ENCODE measurements at regions not wholly inside any gene's neighbourhood (a gene's known extent, or its start where the extent isn't known, plus 50 kb on each side); places are given as distances from the start of the nearest gene placed in this dataset.
"Not testable (repeated sequence)": the region's sequence is repeated elsewhere in the genome, so short reads cannot be mapped to it uniquely, and the experiment has no call there.

DNA sequence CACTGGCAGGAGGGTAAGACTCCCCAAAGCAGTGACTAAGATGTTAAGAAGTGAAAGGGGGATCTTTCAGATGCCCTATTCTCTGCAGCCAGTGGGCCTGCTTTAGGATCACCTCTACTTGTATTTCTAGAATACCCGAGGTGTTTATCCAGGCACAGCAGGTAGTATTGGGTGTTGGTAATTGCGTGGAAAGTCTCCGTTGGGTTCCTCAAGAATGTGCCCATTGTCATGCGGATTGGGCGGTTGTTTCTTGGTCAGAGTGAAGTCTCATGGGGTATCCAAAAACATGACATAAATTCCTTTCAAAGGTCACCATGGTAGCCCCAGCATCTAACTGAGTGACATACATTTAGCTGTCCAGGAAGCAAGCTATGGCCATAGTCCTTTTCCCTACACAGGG lies 308.8 kb downstream of the RPIA start:
- no peak for DNase-seq (ENCODE audit: low spot score)

GRCh38 chr2:89004238-89004637 lies 312.8 kb downstream of the RPIA start:
- DNase-seq (ENCODE audit: low spot score), result not testable (repeated sequence)

GRCh38 chr2:89020566-89020965 lies 329.1 kb downstream of the RPIA start:
- not testable (repeated sequence) for DNase-seq (ENCODE audit: low spot score)

GRCh38 chr2:89026296-89026695 lies 334.8 kb downstream of the RPIA start:
- not testable (repeated sequence) for DNase-seq (ENCODE audit: low spot score)

DNA sequence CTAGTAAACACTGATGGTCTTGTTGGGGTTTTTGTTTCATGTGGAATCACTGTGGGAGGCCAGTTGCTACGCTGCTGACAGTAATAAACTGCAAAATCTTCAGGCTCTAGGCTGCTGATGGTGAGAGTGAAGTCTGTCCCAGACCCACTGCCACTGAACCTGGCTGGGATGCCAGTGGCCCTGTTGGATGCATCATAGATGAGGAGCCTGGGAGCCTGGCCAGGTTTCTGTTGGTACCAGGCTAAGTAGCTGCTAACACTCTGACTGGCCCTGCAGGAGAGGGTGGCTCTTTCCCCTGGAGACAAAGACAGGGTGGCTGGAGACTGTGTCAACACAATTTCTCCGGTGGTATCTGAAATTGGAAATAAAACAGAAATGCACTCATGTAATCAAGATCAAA lies 335.6 kb downstream of the RPIA start:
- DNase-seq (ENCODE audit: low spot score), result not testable (repeated sequence)

- DNase-seq (ENCODE audit: low spot score), result not testable (repeated sequence)
These were observed 336.1 kb downstream of the RPIA start for GRCh38 chr2:89027536-89027935.

GRCh38 chr2:89029257-89029656 lies 337.8 kb downstream of the RPIA start:
- DNase-seq (ENCODE audit: low spot score), result not testable (repeated sequence)

GRCh38 chr2:89048138-89049066 lies 356.9 kb downstream of the RPIA start:
- peak; percentile 28 for DNase-seq (ENCODE audit: low spot score)

DNA sequence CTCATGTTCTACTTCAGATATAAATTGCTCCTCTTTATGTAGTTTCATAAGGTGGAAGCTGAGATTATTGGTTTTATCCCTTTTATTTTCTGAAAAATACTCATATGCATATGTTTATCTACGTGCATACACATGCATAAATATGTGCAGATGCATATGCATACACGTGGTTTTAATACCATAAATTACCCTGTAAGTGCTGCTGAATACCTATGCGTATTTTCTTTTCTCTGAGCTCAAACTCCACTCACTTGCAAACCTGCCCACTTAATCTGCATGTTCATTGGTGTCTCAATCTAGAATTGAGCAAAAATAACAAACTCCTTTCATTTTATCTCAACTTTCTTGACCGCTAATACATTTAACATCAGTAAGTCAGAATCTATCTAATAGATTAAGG lies 367.1 kb downstream of the RPIA start:
- DNase-seq (ENCODE audit: low spot score), result not testable (repeated sequence)

DNA sequence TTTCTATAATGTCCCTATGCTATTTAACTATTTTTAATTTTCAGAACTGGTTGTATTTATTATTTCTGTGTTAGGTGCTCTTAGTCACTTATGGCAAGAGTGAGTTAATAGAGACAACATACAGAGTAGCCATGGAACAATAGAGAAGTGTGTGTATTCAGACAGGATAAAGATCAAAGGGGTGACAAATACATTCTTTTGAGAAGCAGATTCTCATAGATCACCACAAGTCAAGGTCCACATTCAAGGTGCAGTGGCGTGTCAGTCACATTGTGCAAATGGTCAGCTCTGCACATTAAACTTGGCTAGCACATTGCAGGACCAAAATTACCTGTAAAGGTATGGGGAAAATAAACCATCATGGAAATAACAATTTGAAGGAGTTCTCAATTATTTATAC lies 369.7 kb downstream of the RPIA start:
- DNase-seq (ENCODE audit: low spot score), result not testable (repeated sequence)

GRCh38 chr2:89076771-89077170 lies 385.3 kb downstream of the RPIA start:
- DNase-seq (ENCODE audit: low spot score), result not testable (repeated sequence)

- DNase-seq (ENCODE audit: low spot score), result not testable (repeated sequence)
These were observed 401.4 kb downstream of the RPIA start for GRCh38 chr2:89092911-89093310.

GRCh38 chr2:89095060-89095459 lies 403.6 kb downstream of the RPIA start:
- not testable (repeated sequence) for DNase-seq (ENCODE audit: low spot score)

DNA sequence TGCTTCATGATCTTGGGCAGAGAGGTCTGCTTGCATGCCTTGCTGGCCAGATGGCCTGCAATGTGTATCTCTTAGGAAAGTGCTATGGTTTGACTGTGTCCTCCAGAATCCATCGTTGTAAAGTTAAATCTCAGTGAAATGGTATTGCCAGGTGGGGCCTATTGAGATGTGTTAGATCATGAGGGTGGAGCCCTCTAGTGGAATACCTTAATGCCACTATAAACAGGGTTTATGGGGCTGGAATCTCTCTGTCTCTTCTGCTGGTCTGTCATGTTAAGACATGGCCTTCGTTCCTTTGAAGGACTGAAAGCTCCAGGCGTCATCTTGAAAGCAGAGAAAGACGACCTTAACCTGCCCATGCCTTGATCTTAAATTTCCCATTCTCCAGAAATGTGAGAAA lies 411.1 kb downstream of the RPIA start:
- DNase-seq (ENCODE audit: low spot score), result not testable (repeated sequence)

DNA sequence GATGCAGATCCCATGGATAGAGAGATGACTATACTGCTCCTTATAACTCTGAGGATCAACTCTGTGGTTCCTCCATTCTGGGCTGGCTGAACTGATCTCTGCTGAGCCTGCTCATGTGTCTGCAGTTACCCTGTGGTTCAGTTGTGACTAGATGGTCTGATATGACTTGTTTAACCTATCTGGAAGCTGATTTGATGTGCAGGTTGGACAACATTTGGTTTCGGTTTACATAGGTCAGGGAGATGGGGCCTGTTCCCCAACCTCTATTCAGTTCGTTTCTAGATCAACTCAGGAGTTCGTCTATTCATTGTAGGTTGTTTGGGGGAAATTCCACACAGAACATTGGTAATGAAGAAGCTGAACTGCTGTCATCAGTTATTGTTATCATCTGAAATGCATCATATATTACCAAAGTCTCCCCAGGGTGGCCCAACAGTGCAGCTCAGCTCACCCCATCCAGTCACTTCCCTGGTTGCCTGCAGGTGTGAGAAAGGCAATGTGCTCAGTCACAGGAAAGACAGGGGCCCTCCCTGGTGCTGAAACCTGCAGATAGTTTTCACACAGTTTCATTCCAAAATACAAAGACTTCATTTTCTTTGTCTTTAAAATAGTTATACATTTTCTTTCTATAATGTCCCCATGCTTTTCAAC lies 415.0 kb downstream of the RPIA start:
- not testable (repeated sequence) for DNase-seq (ENCODE audit: low spot score)

GRCh38 chr2:89112434-89112833 lies 421.0 kb downstream of the RPIA start:
- DNase-seq (ENCODE audit: low spot score), result peak; percentile 0

DNA sequence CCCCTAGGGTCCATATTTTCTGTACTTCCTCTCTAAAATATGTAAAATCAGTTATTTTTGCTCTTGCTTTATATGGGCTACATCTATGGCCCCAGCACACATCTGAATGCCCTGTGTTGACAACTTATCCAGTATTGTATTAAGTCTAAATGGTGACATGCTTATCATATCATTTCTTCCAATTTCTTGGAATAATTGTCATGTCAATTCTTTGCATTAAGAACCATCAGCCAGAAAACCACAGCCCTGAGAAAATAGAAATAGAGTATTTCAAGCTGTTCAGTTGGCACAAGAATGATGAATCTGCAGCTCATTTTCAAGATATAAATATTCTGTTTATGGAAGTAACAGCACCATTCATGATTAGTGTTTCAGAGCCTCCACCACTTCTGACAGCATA lies 421.8 kb downstream of the RPIA start:
- DNase-seq (ENCODE audit: low spot score), result not testable (repeated sequence)

- not testable (repeated sequence) for DNase-seq (ENCODE audit: low spot score)
These were observed 438.0 kb downstream of the RPIA start for GRCh38 chr2:89129440-89129839.

- not testable (repeated sequence) for DNase-seq (ENCODE audit: low spot score)
These were observed 439.3 kb downstream of the RPIA start for GRCh38 chr2:89130665-89131308.

DNA sequence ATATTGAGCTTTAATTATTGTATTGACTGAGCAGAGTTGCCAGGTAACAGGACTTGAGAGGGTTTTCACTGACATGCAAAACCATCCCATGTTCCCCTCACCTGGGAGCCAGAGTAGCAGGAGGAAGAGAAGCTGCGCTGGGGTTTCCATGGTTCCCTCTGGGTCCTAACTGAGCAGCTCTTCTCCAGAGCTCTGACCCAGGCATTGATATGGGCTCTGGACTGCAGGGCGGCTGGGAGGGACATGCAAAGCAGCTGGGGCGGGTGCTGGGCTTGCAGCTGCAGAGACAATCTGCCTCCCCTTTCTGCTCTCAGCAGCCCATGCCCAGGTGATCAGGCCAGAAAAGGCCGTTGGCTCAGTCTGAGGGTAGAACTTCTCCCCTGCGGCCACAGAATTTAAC lies 451.5 kb downstream of the RPIA start:
- not testable (repeated sequence) for DNase-seq (ENCODE audit: low spot score)

DNA sequence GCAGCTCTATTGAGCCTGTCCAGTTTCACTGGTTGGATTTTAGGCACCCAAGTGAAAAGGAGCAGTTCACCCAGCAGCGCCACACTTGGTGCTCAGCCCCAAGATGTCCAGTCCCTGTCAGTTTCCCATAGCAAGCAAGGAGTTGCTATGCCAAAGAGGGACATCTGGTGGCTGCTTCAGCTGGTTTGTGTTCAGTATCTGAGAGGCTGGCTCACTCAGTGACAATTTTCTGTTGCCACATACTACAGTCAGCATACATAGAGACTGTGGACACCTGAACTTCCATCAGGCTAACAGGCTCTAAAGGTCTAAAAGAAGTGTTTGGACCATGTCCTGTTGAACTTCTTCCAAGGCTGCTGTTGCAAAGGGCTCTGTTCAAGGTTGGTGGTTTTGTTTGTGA lies 453.9 kb downstream of the RPIA start:
- not testable (repeated sequence) for DNase-seq (ENCODE audit: low spot score)

- not testable (repeated sequence) for DNase-seq (ENCODE audit: low spot score)
These were observed 456.8 kb downstream of the RPIA start for GRCh38 chr2:89148256-89148655.

GRCh38 chr2:89151699-89152098 lies 460.2 kb downstream of the RPIA start:
- not testable (repeated sequence) for DNase-seq (ENCODE audit: low spot score)

Data from cerebellar cortex (tissue), 1 donor.